PC-9 (cell line): ENCODE measurements at regions not wholly inside any gene's neighbourhood (a gene's known extent, or its start where the extent isn't known, plus 50 kb on each side); places are given as distances from the start of the nearest gene placed in this dataset.
"Not testable (repeated sequence)": the region's sequence is repeated elsewhere in the genome, so short reads cannot be mapped to it uniquely, and the experiment has no call there.

Source experiments
- BruUV-seq: library from RNA; stranded (reverse); fragments of 400-500 nt; replicated peaks from 2 replicates; lab custom pipeline; 2021; lab: Mats Ljungman, UMichigan
- CTCF ChIA-PET: fragments of 300-600 bp; sonication (Branson Sonifier 250); formaldehyde crosslinking; loops from one replicate; lab custom pipeline; 2022; ENCODE audit warnings: antibody characterized with exemption; lab: Charles Lee
- POLR2A ChIA-PET: fragments of 300-600 bp; sonication (Branson Sonifier 250); formaldehyde crosslinking; loops from one replicate; lab custom pipeline; 2022; ENCODE audit warnings: antibody characterized with exemption; ENCODE audit not compliant: unreplicated experiment; lab: Charles Lee
- DNase-seq, 2 experiments: peaks; one replicate each; pipeline versions ENCODE4 v3.0.0 to v3.0.0-alpha.2; 2015 to 2022; ENCODE audit warnings: mixed read lengths in 1 of 2
- H2AFZ ChIP-seq: fragments of 200-600 bp; sonication (generic); 2 replicates; pipeline ENCODE4 v1.8.1; 2017; ENCODE audit warnings: antibody characterized with exemption
- H3F3A ChIP-seq: fragments of 200-600 bp; sonication (generic); 2 replicates; pipeline ENCODE4 v1.8.1; 2017; ENCODE audit warnings: antibody characterized with exemption, mild to moderate bottlenecking, low read depth; ENCODE audit not compliant: insufficient read depth
- H3K27ac ChIP-seq: fragments of 200-600 bp; sonication (generic); 2 replicates; pipeline ENCODE4 v1.6.1; 2016; ENCODE audit warnings: mixed run types
- H3K27me3 ChIP-seq: fragments of 200-600 bp; sonication (generic); 2 replicates; pipeline ENCODE4 v1.6.1; 2016; ENCODE audit warnings: low read depth, mixed run types; ENCODE audit not compliant: insufficient read depth
- H3K36me3 ChIP-seq: fragments of 200-600 bp; sonication (generic); 2 replicates; pipeline ENCODE4 v1.6.1; 2016; ENCODE audit warnings: low read depth, mixed run types
- H3K4me1 ChIP-seq: fragments of 200-600 bp; sonication (generic); replicated peaks from 2 replicates; pipeline ENCODE4 v1.6.1; 2016; ENCODE audit warnings: mixed run types; ENCODE audit not compliant: insufficient read depth
- H3K4me2 ChIP-seq: fragments of 200-600 bp; sonication (generic); 2 replicates; pipeline ENCODE4 v1.6.1; 2017; ENCODE audit warnings: mixed run types
- H3K4me3 ChIP-seq: fragments of 200-600 bp; sonication (generic); 2 replicates; pipeline ENCODE4 v1.6.1; 2016; ENCODE audit warnings: mixed run types
- H3K79me2 ChIP-seq: fragments of 200-600 bp; sonication (generic); 2 replicates; pipeline ENCODE4 v1.6.1; 2017; ENCODE audit warnings: low read depth, mixed run types
- H3K9me2 ChIP-seq: fragments of 200-600 bp; sonication (generic); 2 replicates; pipeline ENCODE4 v1.8.1; 2017; ENCODE audit warnings: mild to moderate bottlenecking; ENCODE audit not compliant: insufficient read depth
- H3K9me3 ChIP-seq: fragments of 200-600 bp; sonication (generic); 2 replicates; pipeline ENCODE4 v1.8.1; 2016; ENCODE audit warnings: low read depth; ENCODE audit not compliant: insufficient read depth
- H4K20me1 ChIP-seq: fragments of 200-600 bp; sonication (generic); 2 replicates; pipeline ENCODE4 v1.8.1; 2017; ENCODE audit not compliant: insufficient read depth
- EZH2 ChIP-seq: fragments of 200-600 bp; sonication (generic); IDR thresholded peaks from 2 replicates; pipeline ENCODE4 v1.8.0; 2017; ENCODE audit warnings: antibody characterized with exemption, low read depth
- intact Hi-C: fragments of 100-400 bp; cut with micrococcal nuclease; formaldehyde crosslinking; loops from one replicate; pipeline ENCODE4 v1.10.0; 2022; ENCODE audit not compliant: unreplicated experiment
- TF ChIP-seq, protein P1 (sequence below): fragments of 200-600 bp; sonication (generic); conservative IDR thresholded peaks from 2 replicates; pipeline ENCODE4 v1.6.1; 2017; ENCODE audit warnings: mixed run types, antibody characterized with exemption, mild to moderate bottlenecking, moderate library complexity

DNA sequence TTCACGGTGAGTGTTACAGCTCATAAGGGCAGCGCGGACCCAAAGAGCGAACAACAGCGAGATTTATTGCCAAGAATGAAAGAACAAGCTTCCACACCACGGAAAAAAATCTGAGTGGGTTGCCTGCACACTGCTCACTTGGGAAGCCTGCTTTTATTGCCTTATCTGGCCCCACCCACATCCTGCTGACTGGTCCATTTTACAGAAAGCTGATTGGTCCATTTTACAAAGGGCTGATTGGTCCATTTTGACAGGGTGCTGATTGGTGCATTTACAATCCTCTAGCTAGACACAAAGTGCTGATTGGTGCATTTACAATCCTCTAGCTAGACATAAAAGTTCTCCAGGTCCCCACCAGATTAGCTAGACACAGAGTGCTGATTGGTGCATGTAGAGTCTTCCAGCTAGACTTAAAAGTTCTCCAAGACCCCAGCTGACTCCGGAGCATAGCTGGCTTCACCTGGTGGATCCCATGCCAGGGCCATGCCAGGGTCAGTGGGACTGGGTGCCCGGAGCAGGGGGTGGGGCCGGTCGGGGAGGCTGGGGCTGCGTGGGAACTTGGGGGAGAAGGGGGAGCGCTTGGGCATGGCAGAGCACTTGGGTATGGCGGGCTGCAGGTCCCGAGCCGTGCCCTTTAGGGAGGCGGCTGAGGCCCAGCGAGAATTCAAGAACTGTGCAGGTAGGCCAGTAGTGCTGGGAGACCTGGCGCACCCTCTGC, 75.4 kb upstream of the ATP1A1 start:
- H3K36me3 ChIP-seq, result no peaks in the 10 kb centered on the region
- H3K4me2 ChIP-seq, result no peak overlapping the region
- peaks cover 4% of the 10 kb centered on the region; the same call in 1 of the 2 replicates for H3K4me1 ChIP-seq
- no peak for DNase-seq
- CTCF ChIA-PET, result interaction anchor here (0.6 kb wide), 1 partner anchor 403 kb away, joined by 3 read pairs; no protein-coding TSS in a partner anchor
- no peak overlapping the region for H2AFZ ChIP-seq
- no peaks in the 10 kb centered on the region for H4K20me1 ChIP-seq
- H3K9me3 ChIP-seq, result 0 out of 2 replicates have a peak, but pooled peaks cover 4% of the 10 kb centered on the region
- no TSS peak for BruUV-seq
- no peak for TF ChIP-seq EZH2
- TF ChIP-seq, protein P1, sequence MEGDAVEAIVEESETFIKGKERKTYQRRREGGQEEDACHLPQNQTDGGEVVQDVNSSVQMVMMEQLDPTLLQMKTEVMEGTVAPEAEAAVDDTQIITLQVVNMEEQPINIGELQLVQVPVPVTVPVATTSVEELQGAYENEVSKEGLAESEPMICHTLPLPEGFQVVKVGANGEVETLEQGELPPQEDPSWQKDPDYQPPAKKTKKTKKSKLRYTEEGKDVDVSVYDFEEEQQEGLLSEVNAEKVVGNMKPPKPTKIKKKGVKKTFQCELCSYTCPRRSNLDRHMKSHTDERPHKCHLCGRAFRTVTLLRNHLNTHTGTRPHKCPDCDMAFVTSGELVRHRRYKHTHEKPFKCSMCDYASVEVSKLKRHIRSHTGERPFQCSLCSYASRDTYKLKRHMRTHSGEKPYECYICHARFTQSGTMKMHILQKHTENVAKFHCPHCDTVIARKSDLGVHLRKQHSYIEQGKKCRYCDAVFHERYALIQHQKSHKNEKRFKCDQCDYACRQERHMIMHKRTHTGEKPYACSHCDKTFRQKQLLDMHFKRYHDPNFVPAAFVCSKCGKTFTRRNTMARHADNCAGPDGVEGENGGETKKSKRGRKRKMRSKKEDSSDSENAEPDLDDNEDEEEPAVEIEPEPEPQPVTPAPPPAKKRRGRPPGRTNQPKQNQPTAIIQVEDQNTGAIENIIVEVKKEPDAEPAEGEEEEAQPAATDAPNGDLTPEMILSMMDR, result no peak
- H3K79me2 ChIP-seq, result no peaks in the 10 kb centered on the region
- H3K9me2 ChIP-seq, result no peaks in the 10 kb centered on the region
- no peaks in the 10 kb centered on the region for H3K27me3 ChIP-seq
- intact Hi-C loops, result no loop called here
- H3K27ac ChIP-seq, result no peak overlapping the region
- H3K4me3 ChIP-seq, result no peak overlapping the region
- no peaks in the 10 kb centered on the region for H3F3A ChIP-seq
- POLR2A ChIA-PET, result interaction anchor here (0.7 kb wide), 1 partner anchor 23 kb away, joined by 4 read pairs; no protein-coding TSS in a partner anchor

- H3K79me2 ChIP-seq, H3K27me3 ChIP-seq, intact Hi-C loops, H3K27ac ChIP-seq, H3K9me2 ChIP-seq, H3K9me3 ChIP-seq, H3F3A ChIP-seq, H3K4me3 ChIP-seq, CTCF ChIA-PET, H2AFZ ChIP-seq, H4K20me1 ChIP-seq, POLR2A ChIA-PET, H3K4me2 ChIP-seq, H3K4me1 ChIP-seq, DNase-seq, BruUV-seq, H3K36me3 ChIP-seq: not testable (repeated sequence)
Measured at GRCh38 chr1:116298213-116298579, 74.8 kb upstream of the ATP1A1 start.

GRCh38 chr1:116298746-116299145, 74.3 kb upstream of the ATP1A1 start:
- Histone ChIP-seq H3K27me3 (no peaks in the 10 kb centered on the region), H4K20me1 (no peaks in the 10 kb centered on the region), H3K27ac (no peak overlapping the region), H3K4me2 (no peak overlapping the region), H3F3A (no peaks in the 10 kb centered on the region), H3K9me2 (no peaks in the 10 kb centered on the region), H3K9me3 (0 out of 2 replicates have a peak, but pooled peaks cover 4% of the 10 kb centered on the region), H3K4me3 (no peak overlapping the region), H3K79me2 (no peaks in the 10 kb centered on the region), H3K36me3 (no peaks in the 10 kb centered on the region), H2AFZ (no peak overlapping the region), H3K4me1 (no peaks in the 10 kb centered on the region)
- TF ChIP-seq EZH2, result no peak
- TF ChIP-seq, protein P1, result no peak
- DNase-seq, result no peak
- intact Hi-C loops, result no loop called here
- CTCF ChIA-PET, result no interaction called here
- POLR2A ChIA-PET, result no interaction called here
- BruUV-seq, result no TSS peak
